Fibroblast of peridontal ligament (primary cell): ENCODE measurements at regions not wholly inside any gene's neighbourhood (a gene's known extent, or its start where the extent isn't known, plus 50 kb on each side); places are given as distances from the start of the nearest gene placed in this dataset.
"Not testable (repeated sequence)": the region's sequence is repeated elsewhere in the genome, so short reads cannot be mapped to it uniquely, and the experiment has no call there.

Experiments
- DNase-seq: peaks from one replicate; pipeline ENCODE4 v3.0.0-alpha.2; 2010; ENCODE audit errors: extremely low read depth

- DNase-seq = no peak
Measured at GRCh38 chr7:156383526-156383925, 257.0 kb upstream of the RNF32 start.

GRCh38 chr7:156380261-156380660, 260.3 kb upstream of the RNF32 start:
- DNase-seq = no peak

- DNase-seq = no peak
Measured at GRCh38 chr7:156379324-156380070, 261.1 kb upstream of the RNF32 start.

- DNase-seq = no peak
Measured at GRCh38 chr7:156378806-156379205, 261.8 kb upstream of the RNF32 start.

- DNase-seq = no peak
Measured at GRCh38 chr7:156376317-156376716, 264.3 kb upstream of the RNF32 start.

GRCh38 chr7:156374335-156374734, 266.2 kb upstream of the RNF32 start:
- no peak for DNase-seq

GRCh38 chr7:156369929-156370328, 270.6 kb upstream of the RNF32 start:
- DNase-seq = not testable (repeated sequence)

- DNase-seq = no peak
Measured at GRCh38 chr7:156368053-156368843, 272.3 kb upstream of the RNF32 start.

- DNase-seq = no peak
Measured at GRCh38 chr7:156363751-156364150, 276.8 kb upstream of the RNF32 start.

- no peak for DNase-seq
Measured at GRCh38 chr7:156360835-156361234, 279.7 kb upstream of the RNF32 start.

- no peak for DNase-seq
Measured at GRCh38 chr7:156356551-156356950, 284.0 kb upstream of the RNF32 start.

GRCh38 chr7:156353352-156353751, 287.2 kb upstream of the RNF32 start:
- DNase-seq = no peak

GRCh38 chr7:156347703-156348248, 292.8 kb upstream of the RNF32 start:
- DNase-seq = not testable (repeated sequence)

- DNase-seq = no peak
Measured at GRCh38 chr7:156347132-156347531, 293.4 kb upstream of the RNF32 start.

GRCh38 chr7:156344595-156344994, 296.0 kb upstream of the RNF32 start:
- no peak for DNase-seq

- DNase-seq = no peak
Measured at GRCh38 chr7:156334636-156335035, 305.9 kb upstream of the RNF32 start.

GRCh38 chr7:156327916-156328315, 312.7 kb upstream of the RNF32 start:
- DNase-seq = no peak

- DNase-seq = no peak
Measured at GRCh38 chr7:156327474-156327873, 313.1 kb upstream of the RNF32 start.

- no peak for DNase-seq
Measured at GRCh38 chr7:156324201-156324600, 316.4 kb upstream of the RNF32 start.

- DNase-seq = not testable (repeated sequence)
Measured at GRCh38 chr7:156321430-156321829, 319.1 kb upstream of the RNF32 start.

GRCh38 chr7:156318926-156319325, 321.6 kb upstream of the RNF32 start:
- DNase-seq = no peak

- no peak for DNase-seq
Measured at GRCh38 chr7:156318426-156318825, 322.1 kb upstream of the RNF32 start.
